C4-2B (cell line): ENCODE measurements at regions not wholly inside any gene's neighbourhood (a gene's known extent, or its start where the extent isn't known, plus 50 kb on each side); places are given as distances from the start of the nearest gene placed in this dataset.

Experiments used
- CTCF ChIP-seq: fragments of 450-650 bp; conservative IDR thresholded peaks from 2 replicates; pipeline ENCODE4 v1.5.1; 2017; ENCODE audit warnings: mild to moderate bottlenecking
- ZFX ChIP-seq: fragments of 450-650 bp; IDR thresholded peaks from 2 replicates; pipeline ENCODE4 v1.6.1; 2017

GRCh38 chr2:51107841-51108240, 75.9 kb upstream of the NRXN1 start:
- TF ChIP-seq CTCF = no peak
- TF ChIP-seq ZFX = no peak
